ENCODE measurements at regions not wholly inside any gene's neighbourhood (a gene's known extent, or its start where the extent isn't known, plus 50 kb on each side); places are given as distances from the start of the nearest gene placed in this dataset.

DNA sequence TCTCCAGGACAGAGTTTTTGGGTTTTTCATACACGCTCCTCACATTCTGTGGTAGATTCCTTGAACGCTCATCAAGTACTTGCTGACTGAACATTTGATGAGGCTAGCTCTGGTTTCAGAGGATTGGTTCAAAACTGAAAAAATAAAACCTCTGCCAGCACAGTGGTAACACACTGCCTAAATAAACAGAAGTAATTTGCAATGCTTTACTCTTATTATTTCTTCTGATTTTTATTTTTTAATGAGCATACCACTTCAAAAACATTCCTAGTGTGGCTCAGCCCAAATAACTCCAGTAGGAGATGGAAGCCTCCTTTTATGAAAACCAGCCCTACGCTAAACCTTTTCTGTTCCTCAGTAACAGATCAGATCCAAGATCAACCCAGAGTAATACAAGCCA lies 72.0 kb upstream of the INTU start:
- no peak overlapping the region for H3K4me3 ChIP-seq
- no peaks in the 10 kb centered on the region for H3K9me3 ChIP-seq
- H3K36me3 ChIP-seq (ENCODE audit: low read depth): no peaks in the 10 kb centered on the region
- TF ChIP-seq, protein P1, sequence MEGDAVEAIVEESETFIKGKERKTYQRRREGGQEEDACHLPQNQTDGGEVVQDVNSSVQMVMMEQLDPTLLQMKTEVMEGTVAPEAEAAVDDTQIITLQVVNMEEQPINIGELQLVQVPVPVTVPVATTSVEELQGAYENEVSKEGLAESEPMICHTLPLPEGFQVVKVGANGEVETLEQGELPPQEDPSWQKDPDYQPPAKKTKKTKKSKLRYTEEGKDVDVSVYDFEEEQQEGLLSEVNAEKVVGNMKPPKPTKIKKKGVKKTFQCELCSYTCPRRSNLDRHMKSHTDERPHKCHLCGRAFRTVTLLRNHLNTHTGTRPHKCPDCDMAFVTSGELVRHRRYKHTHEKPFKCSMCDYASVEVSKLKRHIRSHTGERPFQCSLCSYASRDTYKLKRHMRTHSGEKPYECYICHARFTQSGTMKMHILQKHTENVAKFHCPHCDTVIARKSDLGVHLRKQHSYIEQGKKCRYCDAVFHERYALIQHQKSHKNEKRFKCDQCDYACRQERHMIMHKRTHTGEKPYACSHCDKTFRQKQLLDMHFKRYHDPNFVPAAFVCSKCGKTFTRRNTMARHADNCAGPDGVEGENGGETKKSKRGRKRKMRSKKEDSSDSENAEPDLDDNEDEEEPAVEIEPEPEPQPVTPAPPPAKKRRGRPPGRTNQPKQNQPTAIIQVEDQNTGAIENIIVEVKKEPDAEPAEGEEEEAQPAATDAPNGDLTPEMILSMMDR (IDR thresholded peaks at IDR 0.05): no peak
- intact Hi-C loops (cut with DNase I, micrococcal nuclease): no loop called here
- DNase-seq: no peak
- H3K4me1 ChIP-seq (ENCODE audit: low read depth): no peaks in the 10 kb centered on the region
- ATAC-seq: no peak

DNA sequence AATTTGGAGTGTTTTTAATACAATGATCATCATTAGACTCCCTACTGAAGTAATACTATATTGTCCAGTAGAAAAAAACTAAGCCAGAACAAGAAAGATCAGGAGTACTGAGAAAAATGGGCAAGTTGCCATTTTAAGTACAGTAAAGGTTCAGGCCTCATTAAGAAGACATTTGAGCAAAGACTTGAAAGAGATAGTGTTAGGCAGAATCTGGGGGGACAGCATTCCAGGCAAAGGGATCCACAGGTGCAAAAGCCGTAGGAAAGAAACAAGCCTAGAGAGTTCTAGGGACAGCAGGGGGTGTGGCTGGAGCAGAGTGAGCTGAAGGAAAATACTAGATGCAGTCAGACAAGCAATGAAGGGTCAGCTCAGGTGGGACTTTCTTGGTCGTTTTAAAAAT lies 58.1 kb upstream of the INTU start:
- Histone ChIP-seq H3K4me3 (no peak overlapping the region), H3K36me3 (ENCODE audit: low read depth) (no peaks in the 10 kb centered on the region), H3K9me3 (no peaks in the 10 kb centered on the region), H3K4me1 (ENCODE audit: low read depth) (no peaks in the 10 kb centered on the region)
- DNase-seq (no peak), ATAC-seq (no peak)
- TF ChIP-seq, protein P1 (IDR thresholded peaks at IDR 0.05): no peak
- intact Hi-C loops (cut with DNase I, micrococcal nuclease): no loop called here

DNA sequence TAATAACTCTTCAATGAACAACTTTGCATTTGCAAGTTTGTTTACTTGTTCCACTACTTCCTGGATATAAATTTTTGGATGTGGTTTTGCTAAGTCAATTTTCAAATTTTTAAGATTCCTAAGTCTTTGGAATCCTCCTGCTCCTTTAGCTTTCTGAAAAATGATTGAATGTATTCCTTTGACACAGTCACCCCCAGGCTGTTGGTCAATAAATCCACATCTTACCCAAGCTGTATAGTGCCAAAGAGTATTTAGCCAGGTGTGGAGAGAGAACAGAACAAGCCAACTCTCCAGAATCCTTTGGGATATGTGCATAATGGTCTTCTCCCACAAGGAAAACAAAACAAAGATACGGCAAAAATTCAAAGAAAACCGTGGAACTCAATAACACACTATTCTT lies 56.9 kb upstream of the INTU start:
- intact Hi-C loops (cut with DNase I, micrococcal nuclease): no loop called here
- Histone ChIP-seq H3K4me1 (ENCODE audit: low read depth) (no peaks in the 10 kb centered on the region), H3K36me3 (ENCODE audit: low read depth) (no peaks in the 10 kb centered on the region), H3K4me3 (no peak overlapping the region), H3K9me3 (no peaks in the 10 kb centered on the region)
- ATAC-seq: no peak
- DNase-seq: no peak
- TF ChIP-seq, protein P1 (IDR thresholded peaks at IDR 0.05): no peak

DNA sequence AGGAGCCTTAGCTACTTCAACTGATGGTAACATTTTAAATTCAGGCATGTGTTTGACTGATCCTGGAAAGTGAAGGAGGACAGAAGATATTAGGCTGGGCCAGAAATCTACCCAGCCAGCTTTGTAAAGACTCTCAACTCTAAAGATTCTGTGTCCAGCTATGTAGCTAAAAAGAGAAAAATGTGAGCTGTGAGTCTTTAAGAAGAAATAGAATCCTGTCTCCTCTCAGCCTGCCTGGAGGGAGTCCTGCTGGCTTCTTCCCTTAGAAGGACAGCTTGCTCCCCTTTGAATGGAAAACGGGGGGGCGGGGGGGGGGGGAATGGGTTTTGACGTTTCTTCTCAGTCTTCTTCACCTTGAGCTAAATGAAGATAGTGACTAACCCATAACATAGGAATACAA lies 54.3 kb upstream of the INTU start:
- no peak for ATAC-seq
- H3K36me3 ChIP-seq (ENCODE audit: low read depth): no peaks in the 10 kb centered on the region
- no peak for DNase-seq

DNA sequence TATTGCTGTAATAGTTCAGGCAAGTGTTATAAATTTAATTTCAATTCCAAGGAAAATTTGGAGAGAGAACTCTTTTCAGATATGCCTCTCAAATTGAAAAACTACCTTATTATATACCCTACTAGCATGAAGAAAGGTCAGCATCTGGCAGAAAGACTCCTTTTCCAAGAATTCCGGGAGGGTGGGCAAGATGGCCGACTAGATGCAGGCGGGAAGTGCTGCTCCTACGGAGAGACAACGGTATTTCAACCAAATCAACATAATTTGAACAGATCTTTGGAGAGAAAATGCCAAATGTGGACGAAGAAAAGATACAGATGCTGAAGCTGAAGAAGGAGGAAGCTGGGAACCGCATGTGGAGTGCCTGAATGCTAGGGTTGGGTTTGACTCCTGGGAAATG lies 53.8 kb upstream of the INTU start:
- no peak for DNase-seq
- intact Hi-C loops (cut with DNase I, micrococcal nuclease): no loop called here
- no peak overlapping the region for H3K4me3 ChIP-seq
- ATAC-seq: no peak
- TF ChIP-seq, protein P1 (IDR thresholded peaks at IDR 0.05): no peak
- no peaks in the 10 kb centered on the region for H3K4me1 ChIP-seq (ENCODE audit: low read depth)
- no peaks in the 10 kb centered on the region for H3K36me3 ChIP-seq (ENCODE audit: low read depth)
- no peaks in the 10 kb centered on the region for H3K9me3 ChIP-seq

More for the DNA sequence above, 54.3 kb upstream of the INTU start:
- TF ChIP-seq, protein P1 (IDR thresholded peaks at IDR 0.05): no peak
- H3K4me1 ChIP-seq (ENCODE audit: low read depth): no peaks in the 10 kb centered on the region
- intact Hi-C loops (cut with DNase I, micrococcal nuclease): no loop called here
- no peaks in the 10 kb centered on the region for H3K9me3 ChIP-seq
- no peak overlapping the region for H3K4me3 ChIP-seq

DNA sequence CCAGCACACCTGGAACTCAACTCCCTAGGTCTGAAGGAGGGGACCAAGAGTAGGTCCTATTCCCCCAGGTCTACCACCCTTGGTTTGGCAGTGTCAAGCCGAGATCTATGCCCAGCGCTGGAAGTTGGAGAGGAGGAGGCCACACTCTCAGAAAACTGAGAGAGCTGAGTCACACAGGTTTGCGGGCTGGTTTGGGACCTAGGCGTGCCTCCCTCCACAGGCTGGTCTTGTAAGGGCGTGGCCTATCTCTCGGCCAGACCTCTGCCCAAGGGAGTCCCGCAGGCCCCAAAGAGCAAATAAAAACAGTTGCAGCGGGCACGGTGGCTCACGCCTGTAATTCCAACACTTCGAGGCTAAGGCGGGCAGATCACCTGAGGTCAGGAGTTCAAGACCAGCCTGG lies 52.9 kb upstream of the INTU start:
- no peak overlapping the region for H3K4me3 ChIP-seq
- ATAC-seq (no peak), DNase-seq (no peak)
- H3K9me3 ChIP-seq: no peaks in the 10 kb centered on the region
- no peaks in the 10 kb centered on the region for H3K36me3 ChIP-seq (ENCODE audit: low read depth)
- no peaks in the 10 kb centered on the region for H3K4me1 ChIP-seq (ENCODE audit: low read depth)
- TF ChIP-seq, protein P1 (IDR thresholded peaks at IDR 0.05): no peak
- intact Hi-C loops (cut with DNase I, micrococcal nuclease): no loop called here
